Stimulated activated CD4-positive, alpha-beta T cell treated with anti-CD3 and anti-CD28 coated beads, Interleukin-1b, Interleukin-23, amount 100 ng/mL, for 48 hours (primary cell): ENCODE measurements at regions not wholly inside any gene's neighbourhood (a gene's known extent, or its start where the extent isn't known, plus 50 kb on each side); places are given as distances from the start of the nearest gene placed in this dataset.

Experiments
- DNase-seq: peaks from one replicate; pipeline ENCODE4 v3.0.0-alpha.2; 2020

DNA sequence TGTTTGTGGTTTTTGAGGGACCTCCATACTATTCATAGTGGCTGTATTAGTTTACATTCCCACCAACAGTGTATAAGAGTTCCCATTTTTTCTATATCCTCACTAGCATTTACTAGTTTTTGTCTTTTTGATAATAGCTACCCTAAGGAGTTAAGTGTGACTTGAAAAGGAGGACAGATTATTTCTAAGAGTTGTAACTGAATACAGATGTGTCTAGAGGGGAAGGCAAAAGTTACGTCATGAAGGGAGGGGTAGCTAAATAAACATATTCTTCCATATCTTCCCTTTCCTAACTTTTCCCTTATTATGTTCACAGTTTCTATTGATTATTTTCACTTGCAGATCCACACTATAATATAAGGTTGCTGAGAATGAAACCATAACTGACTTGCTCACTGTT lies 1315.7 kb upstream of the ZEB2 start:
- DNase-seq = no peak

DNA sequence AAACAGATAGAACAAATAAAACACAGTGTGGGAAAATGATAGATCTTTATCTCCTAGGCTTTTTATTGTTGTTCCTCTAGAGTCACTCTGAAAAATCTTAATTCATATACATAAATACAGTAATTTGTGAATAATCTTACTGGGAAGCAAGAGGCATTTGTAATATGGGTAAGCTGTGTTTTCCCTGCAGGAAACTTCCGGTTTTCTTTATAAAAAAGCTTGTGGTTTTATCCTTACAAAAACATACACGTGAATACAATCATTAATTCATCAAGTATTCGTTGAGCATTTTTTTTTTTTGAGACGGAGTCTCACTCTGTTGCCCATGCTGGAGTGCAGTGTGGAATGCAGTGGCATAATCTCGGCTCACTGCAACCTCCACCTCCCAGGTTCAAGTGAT lies 1312.8 kb upstream of the ZEB2 start:
- no peak for DNase-seq

DNA sequence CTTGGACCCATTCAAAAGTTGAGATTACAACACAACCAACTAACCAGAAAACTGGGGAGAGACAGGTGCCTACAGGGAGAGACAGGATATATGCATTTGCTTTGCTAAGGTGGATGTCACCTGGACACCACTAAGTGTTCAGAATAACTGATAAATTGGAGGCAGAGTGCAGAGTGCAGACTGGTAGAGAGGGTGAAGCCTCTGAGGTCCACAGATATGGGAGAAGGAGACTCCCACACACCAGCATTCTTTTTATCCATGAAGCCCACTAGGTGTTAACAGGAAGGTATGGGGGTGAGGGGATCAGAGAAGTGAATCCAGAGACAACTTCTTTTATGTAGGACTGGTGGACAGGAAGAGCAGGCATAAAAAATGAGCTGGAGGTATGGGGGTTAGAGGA lies 1310.0 kb upstream of the ZEB2 start:
- no peak for DNase-seq

DNA sequence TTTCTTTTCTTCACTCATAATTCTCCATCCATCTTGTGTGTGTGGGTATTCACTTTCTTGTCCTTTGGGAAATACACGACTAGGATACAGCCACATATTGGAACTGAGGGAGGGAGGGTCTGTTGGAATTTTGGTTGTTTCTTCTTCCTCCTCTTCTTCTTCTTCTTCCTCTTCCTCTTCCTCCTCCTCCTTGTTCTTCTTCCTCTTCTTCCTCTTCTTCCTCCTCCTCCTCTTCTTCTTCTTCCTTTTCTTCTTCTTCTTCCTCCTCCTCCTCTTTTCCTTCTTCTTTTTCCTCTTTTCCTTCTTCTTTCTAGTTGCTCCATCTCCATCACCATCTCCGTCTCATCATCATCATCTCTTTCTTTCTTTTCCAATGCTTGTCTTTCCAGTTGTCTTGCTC lies 1307.3 kb upstream of the ZEB2 start:
- no peak for DNase-seq

DNA sequence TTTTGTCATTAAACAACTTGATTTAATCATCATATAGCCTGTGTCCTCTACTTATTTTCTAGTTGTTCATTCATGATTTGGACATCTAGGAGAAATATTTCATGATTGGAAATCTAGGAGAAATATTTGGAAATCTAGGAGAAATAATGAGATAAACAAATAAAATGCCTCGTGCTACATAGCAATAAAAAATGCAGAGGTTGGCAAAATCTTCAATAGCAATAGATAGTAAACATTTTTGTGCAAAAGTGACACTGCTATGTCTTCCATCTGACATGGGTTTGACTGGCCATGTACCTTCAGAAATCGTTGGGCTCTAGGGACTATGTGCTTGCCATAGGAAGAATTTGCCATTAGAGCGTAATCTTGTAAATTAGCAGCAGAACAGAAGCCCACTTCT lies 1304.5 kb upstream of the ZEB2 start:
- DNase-seq = no peak

DNA sequence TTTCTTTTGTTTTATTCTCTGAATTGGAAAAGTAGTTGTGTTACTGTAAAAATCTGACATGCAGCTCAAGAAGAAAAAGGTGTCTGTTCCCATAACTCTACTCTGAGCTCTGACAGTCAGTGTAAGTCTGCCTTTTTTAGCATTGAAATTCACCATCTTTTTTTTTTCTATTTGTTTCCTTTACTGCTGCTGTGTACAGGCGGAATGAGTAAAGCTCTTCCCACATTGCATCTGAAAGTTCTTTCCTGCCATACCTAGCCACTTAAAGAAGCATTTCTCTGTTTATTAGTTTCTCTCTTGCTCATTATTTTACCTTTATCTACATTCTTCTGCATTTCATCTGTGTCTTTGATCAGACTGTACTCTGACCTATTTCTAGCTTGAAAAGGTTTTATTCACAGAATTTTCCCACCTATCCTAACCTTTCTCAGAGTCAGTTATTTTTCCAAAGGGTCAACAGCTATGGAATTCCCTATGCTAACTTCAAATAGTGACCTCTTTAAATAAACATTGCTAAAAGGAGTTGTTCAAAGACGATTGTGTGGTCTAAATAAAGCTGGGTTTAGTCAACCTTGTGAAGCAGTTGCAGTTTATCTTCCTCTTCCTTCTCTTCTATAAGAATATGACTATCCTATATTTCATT lies 1303.1 kb upstream of the ZEB2 start:
- DNase-seq = no peak

DNA sequence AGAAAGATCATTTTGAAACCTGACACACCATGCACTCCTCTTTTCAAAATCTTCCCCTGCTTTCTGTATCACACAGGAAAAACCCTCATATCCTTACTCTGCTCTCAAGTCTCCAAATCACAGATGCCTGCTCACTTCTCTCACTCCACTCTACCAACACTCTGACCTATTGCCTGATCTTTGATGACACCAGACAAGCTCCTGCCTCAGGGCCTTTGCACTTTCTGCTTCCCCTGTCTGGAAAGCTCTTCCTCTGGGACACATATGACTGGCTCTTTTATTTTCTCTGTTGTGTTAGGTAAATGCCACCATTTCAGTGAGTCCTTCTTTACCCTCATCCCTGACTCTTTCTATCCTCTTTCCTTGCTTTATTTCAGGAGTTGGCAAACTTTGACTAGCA lies 1300.7 kb upstream of the ZEB2 start:
- no peak for DNase-seq

DNA sequence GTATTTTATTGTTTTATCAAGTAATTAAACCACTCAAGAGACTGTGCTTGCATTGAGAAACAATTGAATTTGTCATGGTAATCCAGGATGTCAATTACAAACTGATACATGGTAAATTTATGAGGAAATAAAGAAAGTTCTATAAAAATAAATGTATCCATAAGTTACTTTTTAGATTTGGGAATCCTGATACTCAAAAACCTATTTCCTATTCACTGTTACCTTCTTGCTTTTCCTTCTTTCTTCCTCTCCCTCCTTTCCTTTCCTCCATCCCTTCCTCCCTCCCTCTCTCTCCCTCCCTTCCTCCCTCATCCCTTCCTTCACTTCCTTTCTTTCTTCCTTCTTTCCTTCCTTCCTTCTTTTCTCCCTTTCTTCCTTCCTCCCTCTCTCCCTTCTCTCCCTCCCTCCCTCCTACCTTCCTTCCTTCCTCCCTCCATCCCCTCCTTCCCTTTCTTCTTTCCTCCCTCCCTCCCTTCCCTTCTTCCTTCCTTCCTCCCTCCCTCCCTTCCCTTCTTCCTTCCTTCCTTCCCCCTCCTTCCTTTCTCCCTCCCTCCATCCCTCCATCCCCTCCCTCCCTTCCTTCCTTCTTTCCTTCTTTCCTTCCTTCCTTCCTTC lies 1299.1 kb upstream of the ZEB2 start:
- DNase-seq = no peak

DNA sequence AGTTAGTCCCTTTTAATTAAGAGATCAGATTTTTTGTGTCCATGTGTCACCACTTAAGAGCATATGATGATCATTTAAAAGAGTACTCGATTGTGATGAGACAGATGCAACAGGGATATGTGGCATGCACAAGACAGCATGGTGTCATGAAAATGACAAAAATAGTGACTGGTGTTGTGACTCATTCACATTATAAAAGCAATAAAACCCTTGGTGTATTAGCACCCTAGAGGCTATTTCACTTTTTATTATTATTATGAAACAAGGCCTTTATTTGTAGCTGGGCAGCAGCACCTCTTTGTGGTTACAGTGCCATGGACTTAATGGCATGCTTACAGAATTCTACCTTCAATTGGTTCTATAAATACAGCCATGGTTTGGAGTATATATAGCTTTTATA lies 1296.0 kb upstream of the ZEB2 start:
- DNase-seq = no peak

DNA sequence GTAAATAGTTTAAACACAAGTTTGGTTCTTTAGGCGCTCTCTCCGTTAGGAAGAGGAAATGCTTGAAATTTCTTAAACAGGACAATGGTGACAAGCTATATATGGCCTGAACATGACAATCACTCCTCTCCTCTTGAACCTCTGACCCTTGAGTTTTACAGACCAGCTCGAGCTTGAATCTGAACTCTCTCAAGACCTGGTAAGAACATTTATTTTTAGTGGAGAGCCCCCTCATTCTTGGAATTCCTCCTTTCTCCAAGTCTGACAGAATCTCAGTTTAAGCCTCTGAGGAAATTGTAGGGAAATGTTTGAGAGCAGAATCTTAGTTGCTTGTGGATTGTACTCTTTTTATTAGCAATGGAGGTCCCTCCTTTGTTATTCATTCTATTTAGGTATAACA lies 1293.6 kb upstream of the ZEB2 start:
- DNase-seq = no peak

DNA sequence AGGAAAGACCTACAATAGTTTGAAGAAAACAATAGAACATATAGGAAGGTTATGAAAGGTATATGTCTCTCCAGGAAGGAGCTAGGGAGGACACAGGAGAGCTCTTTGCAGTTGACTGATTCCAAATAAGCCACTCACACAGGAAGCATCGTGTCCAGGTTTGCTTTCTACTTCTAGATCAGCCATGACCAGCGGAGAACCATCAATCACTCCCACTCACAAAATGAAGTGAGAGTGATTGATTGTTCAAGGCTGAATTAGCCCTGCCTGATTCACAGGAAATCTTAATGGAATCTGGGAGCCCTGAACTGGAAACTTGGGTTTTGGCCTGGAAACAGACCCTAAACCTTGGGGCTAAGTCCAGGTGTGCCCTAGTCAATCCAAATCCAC lies 1292.2 kb upstream of the ZEB2 start:
- no peak for DNase-seq

DNA sequence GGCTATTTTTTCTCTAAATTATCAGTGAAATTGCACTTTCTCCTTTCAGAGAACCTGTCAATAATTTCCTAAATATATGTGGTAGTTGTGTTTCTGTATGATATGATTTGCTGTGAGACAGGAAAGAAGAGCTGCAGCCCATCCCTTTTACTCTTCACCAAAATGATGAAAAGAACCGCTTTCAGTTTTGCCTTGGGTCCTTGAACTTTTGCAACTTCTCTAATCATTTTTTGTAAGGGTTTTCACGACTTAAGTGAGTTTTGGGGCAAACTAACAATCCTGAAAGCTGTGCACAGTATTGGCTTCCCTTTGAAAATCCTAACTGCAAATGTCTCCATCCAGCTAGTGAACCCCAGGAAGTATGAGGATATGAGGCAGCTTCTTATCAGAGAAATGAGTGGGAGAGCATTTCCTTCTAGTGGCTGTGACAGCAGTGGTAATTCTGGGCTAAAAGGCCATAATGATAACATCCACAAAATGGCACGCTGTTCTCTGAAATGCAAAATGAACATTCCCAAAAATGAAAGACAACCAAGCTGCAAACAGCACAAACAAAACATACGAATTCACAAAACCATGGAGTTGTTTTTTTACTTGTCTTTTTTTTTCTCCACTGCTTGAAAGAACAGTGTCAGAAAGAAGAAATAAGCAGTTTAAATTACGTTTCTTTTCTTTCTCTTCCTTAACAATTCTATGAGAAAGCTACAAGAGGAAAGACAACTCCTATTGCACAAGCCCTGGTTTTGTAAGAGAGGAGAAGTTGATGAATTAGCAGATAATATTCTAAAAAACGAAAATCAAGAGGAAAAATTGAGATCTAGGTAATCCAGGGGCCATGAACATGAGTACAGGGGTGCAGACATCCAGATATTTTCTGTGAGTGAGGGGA lies 1291.6 kb upstream of the ZEB2 start:
- DNase-seq = no peak

DNA sequence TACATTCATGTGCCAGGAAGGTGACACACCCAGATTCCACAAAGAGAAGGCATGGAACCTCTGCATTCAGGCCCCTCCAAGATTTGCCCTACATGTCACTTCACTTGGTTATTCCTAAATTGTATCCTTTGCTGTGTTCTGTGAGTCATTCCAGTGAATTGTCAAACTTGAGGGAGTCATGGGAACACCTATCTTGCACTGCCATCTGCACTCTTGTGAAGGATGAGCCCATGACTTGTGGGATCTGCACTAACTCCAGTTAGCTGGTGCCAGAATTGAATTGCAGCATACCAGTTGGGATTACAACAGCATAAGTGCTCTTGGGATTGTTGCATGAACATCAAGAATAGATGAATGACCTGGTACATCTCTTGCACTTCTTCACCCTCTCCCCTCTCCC lies 1288.0 kb upstream of the ZEB2 start:
- no peak for DNase-seq

DNA sequence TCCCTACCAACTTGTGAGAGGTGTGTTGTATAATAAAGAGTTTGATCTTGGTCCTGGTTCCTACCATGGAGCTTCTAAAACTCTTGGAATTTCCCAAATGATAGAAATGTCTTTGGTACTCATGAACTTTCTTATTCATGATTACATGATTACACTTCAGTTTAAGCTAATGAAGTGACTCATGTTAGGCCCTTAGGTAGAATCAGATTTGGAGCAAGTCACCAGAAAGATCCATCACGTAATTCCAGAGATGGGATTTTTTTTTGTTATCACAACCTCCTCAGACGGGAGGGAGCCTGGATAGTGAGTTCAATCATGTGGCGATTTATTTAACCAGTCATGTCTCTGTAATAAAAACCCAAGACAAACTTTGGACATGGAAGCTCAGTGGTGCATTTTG lies 1287.6 kb upstream of the ZEB2 start:
- no peak for DNase-seq

DNA sequence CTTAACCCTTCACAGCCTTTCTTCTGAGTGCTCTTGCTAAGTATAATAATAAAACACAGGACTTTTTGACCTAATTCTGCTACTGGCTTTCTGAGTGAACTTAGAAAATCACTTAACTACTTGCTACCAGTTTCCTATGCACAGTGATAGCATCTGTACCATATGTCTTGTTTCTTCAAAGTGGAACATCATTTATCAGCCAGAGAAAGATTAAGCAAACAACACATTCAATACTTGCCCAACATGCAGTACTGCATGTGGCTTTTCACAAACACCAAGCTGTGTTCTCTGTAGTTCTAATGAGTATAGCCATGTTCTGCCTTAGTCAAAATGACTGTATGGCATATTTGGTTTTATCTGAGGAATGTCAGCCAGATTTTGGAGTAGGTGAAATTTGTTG lies 1286.6 kb upstream of the ZEB2 start:
- DNase-seq = no peak

DNA sequence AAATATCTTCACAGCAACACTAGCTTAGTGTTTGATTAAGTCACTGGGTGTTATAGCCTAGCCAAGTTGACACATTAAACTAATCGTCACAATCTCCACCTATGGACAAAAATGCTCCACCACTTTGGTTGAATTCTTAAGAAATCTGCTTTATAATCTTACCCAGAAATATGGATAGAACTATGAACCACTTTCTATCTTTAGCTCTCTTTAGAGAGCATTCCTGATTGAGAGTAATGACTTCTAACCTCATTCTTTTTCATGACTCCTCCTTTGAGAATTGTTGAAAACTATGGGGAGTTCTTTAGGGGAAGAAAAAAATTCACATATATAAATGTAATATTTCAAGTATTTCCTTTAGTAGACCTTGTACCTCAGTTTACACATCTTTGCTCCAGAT lies 1282.2 kb upstream of the ZEB2 start:
- DNase-seq = no peak

DNA sequence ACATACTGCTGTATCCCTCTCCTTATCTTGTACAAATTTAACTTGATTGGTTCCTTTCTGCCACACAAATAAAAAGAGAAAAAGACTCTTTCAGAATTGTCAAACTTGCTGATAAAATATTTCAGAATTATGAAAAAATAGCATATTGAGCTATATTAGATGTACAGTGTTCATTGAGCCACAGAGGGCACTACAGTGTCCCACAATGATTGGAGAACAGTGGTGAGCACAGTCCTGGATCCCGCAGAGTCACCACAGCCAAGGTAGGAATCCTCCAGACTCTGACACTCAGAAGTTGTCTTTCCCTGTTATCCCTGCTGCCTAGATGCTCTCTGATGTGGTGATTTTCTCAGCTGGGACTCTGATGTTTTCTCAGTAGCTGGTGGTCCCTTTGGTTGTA lies 1281.3 kb upstream of the ZEB2 start:
- no peak for DNase-seq

DNA sequence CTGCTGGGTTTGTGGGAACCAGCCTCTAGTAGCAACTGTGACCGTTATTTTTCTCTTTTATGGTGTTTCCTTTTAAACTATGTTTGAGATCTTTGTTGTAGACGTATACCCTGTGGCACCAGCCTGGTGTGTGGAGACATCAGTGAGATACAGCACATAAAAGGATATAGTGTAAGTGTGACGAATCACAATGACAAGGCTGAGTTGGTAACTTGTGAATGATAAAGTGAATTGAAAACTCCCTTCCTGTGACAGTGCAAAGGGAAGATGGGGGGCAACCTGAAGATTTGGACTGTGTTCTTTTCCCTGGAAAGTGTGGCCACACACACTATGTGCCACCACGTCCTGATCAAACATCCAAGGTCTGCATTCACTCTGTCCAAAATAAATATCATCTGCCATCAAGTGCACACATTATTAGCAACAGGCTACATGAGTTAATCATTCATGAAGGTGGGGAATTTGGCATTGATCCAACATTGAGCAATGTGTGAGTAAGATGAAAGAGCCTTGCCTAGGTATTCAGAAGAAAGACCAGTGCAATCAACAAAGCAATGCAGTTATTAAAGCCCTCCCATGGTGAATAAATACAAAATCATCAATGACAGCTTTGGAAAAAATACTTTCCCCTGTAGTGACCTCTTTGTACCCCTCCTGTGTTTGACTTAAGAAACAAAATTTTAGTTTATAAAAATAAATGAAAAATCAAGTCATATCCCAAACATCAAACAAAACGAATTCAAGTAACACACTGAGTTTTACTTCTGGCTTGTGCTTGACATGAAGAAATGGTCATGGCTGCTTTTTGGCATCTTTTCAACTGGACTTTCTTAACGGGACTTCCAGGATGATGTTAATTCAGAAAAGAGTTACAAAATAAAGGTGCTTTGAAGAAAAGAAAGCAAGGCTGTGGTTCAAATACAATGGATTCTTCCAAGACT lies 1280.5 kb upstream of the ZEB2 start:
- no peak for DNase-seq

DNA sequence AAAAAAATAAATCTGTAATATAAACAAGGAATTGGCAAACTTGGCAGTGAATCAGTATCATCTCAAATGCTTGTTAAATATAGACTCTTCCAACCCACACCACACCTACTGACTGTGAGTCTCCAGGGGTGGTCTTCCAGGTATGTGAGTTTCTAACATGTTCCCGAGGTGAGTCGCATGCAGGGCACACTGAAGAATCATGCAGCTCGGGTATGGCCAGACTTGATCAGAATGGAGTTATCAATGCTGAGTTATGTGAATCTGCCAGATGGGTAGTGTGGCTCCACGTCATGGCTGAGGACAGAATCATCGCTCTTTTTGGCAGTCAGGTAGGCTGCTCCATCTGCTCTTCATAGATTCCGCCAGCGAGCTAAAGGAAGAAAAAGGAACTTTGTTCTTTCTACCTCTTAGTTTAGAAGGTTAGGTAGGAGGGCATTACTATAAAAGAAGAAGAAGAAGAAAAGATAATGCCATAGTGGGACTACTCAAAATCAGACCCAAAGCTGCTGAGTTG lies 1279.7 kb upstream of the ZEB2 start:
- no peak for DNase-seq

DNA sequence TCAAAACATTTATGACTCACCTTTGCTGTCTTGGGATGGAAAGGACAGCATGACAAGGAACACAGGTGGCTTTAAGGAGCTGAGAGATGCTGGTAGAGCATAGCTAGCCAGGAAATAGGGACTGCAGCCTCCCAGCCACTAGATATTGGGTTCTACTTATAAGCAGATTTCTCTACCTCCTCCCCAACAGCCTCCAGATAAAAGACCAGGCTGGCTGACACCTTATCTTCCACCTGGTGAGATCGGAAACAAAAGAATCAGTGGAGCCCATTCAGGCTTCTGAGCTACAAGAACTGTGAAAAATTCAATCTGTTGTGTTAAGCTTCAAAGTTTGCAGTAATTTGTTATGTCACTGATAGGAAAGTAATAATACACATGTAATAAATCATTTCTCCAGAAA lies 1278.5 kb upstream of the ZEB2 start:
- no peak for DNase-seq

DNA sequence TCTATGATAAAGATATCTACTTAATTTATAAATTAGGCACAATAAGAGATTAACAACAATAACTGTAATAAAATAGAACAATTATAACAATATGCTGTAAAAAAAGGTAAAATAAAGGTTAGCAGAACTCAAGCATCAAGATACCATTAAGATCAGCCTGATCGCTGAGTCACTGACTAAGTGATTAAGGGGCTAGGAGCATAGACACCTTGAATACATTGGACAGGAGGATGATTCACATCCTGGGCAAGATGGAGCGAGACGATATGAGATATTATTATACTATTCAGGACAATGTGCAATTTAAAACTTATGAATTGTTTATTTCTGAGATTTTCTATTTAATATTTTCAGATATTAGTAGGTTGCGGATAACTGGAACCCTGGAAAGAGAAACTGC lies 1277.8 kb upstream of the ZEB2 start:
- DNase-seq = no peak

DNA sequence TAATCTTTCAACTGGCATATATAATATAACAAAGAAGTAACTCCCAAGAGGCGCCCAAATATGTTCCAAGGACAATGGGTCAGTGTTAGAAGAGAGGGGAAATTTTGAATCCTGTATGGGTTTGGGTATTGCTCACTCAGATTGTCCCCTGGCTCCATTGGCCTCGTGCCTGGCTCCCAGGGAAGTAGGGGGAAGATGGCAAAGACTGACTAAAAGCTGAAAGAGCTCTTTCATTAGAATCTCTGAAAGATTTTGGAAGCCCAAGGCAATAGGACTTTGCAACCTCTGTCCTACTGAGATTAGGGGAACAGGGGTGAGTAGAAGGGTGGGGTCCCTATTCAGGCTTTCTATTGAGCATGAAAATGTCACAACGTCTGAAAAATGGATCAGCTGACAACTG lies 1272.8 kb upstream of the ZEB2 start:
- DNase-seq = no peak

DNA sequence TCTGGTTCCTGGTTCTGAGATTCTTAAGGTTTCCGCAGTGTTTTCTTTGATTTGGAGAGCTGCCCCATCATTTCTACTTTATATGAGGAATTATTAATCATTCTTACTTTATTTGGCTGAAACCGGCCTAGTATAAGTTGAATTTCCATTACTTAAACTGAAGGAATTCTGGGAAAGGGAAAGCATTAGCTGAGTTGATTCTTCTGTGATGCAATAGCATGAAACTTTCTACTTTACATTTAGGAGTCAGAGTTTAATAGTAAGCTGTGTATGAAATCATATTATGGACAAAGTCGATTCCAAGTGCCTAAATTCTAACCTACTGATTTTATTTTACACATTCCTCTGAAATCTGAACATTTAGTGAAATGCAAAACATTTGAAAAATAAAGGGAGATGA lies 1269.7 kb upstream of the ZEB2 start:
- no peak for DNase-seq
